GM18873 (cell line): ENCODE measurements at regions not wholly inside any gene's neighbourhood (a gene's known extent, or its start where the extent isn't known, plus 50 kb on each side); places are given as distances from the start of the nearest gene placed in this dataset.

Experiments
- ATAC-seq: cut with Tn5 transposase; IDR thresholded peaks from one replicate; pipeline ENCODE4 v1.9.1; 2021; ENCODE audit warnings: mild to moderate bottlenecking, moderate library complexity, moderate number of reproducible peaks; ENCODE audit not compliant: unreplicated experiment, low FRiP score

DNA sequence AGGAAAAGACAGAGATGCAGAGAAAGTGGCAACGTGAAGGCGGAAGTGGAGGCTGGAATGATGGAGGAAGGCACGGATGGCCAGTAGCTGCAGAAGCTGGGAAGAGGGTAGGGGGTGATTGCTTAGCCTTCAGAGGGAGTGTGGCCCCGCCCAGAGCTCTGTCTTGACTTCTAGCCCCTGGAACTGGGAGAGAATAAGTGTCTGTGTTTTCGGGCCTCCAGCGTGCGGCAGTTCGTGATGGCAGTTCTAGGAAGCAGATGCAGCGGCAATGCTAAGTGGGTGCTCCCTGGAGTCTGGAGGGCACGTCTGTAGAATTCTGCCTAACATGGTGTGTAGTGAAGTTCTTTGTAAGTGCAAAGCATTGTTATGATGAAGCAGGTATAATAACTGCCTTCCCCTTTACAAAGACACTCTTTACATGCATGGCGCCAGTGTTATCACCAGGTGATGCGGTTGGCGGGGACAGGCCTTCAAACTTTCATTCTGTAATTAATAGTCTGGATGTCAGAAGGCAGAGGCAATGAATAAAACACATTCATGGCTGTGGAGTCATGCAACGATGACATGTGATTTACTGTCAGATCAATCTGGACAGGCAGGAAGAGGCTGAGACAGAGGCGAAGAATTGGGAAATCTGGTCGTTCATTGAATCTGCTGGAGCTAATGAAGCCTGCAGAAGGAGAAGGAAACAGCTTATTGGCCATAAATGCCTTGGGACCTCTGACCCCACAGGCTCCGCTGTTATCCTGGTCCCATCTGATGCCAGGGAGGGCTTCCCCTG, 228.6 kb downstream of the GLRX3 start:
- no peak for ATAC-seq

DNA sequence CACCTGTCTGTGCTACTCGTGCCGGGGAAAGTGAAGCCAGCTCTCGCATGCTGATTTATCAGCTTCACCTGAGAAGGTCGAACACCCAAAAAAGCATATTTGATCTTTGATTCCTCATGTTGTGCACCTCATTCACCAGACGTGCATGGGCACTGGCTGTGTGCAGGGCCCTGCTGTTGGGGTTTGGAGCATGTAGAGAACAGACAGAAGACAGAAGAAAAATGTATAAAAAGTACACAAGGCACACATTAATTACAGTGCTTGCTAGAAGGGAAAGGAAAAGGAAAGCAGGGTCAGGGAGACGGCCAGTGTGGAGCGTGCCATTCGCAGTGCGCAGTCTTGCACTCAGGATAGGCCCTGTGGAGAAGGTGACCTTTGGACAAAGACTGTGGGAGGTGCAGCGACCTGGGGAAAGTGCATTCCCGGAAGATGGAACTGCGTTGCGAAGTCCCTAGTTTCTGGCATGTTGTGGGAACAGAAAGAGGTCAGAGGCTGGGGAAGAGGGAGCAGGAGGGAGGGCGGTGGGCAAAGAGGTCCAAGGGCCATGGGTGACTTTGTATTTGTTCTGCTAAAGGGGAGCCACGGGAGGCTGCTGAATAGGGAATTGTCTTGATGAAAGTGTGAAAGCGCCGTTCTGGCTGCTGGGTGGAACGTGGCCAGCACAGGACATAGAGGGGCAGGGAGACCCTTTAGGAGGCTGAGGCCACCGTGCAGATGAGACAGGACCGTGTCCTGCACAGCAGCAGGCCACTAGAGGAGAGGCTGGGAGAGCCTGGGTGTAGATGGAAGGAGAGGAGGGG, 232.8 kb downstream of the GLRX3 start:
- no peak for ATAC-seq

DNA sequence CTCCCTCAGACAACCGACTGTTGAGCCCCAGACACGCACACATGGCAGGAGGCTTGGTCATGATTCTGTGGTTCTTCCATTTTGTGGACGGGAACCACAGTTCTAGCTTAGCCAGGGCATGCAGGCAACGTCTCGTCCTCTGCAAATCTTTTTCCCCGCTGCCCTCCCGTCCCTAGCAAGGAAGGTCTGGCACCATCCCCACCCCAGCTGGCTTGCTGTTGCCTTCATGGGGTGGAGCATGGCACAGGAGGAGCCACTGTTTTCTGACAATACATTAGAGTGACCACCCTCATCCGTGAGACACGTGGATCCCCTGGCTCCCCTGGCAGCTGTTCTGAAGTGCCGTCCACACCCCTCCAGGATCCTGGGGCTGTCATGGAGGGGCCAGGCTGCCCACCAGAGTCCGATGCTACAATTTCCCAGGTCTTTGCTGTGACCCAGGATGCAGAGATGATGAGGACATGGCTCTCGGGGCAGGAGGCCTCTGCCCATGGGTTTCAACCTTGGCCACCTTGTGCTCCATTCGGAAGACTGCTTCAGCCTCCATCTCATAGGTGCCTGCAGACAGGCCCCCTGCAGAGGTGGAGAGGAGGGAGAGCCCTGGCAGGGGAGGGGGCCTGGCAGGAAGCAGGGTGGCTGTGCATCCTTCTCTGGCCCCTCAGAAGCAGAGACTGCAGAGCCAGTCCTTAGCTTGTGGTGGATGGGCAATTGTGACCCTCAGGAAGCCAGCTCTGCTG, 233.6 kb downstream of the GLRX3 start:
- no peak for ATAC-seq

DNA sequence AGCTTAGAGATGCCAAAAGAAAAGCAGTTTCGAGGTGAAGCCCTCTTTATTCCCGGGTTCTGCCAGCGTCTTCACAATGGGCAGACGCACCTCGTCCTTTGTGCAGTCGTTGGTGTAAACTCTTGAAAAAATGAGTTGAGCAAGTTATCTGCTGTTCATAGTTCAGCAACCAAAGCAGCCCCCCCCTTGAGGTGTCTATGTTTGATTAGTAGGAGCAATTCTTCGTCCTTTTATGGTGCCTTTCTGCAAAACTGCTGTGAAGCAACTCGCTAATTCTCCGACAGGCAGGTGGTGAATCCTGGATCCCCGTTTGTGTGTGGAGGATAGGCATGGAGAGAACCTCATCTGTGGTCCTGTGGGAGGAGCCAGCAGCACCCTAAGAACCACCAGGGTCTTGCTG, 234.5 kb downstream of the GLRX3 start:
- no peak for ATAC-seq

DNA sequence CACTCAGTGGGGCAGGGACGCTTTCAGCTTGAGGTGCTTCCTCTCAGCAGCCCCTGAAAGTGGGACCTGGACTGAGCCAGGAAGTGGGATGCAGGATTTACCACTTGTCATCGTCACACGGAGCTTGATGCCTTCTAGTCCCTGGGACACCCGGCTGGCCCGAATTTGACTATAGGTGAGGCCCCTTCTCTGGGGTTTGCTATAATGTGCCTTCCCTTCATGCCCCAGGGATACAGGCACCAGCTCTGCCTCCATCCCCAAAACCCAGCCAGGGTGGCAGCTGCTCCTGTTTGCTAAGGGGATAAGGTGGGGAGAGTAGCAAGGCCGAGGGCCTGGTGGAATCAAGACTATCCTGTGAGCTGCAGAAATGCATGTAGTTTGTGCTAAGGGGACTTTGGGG, 235.0 kb downstream of the GLRX3 start:
- ATAC-seq = no peak

DNA sequence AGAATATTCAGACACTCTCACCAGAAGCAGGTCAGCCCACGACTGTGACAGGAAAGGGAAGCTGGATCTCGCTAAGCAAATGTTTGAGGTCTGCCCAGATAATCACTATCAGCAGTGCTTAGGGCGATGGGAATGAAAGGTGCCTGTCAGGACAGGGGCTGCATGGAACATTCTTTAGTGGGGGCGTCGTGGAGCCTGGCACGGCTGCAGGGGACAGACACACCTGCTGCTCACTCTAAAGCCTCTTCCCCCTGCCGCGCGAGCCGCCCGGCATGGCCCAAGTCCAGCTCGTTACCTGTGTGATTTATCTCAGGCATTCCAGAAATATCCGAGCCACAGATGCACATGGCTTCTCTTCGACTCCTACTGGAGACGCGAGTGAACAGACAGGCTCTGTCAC, 235.5 kb downstream of the GLRX3 start:
- no peak for ATAC-seq

DNA sequence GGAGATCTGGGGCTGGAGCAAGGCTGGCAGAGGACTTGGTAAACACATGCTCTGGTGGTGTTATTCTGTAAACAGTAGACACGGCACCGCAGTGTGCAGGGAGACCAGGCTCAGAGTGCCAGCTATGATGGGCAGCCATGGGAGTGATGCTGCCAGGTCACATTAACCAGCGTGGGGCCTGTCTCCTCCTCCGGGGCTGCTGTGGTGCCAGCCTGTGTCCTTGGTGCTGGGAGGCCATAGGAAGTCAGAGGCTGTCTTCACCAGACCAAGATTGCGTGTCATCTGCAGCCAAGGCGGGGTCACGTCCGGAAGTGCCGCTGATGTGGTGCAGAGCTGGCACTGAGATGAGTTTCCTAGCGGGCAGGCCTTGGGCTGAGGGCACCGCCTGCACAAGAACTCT, 236.0 kb downstream of the GLRX3 start:
- no peak for ATAC-seq

DNA sequence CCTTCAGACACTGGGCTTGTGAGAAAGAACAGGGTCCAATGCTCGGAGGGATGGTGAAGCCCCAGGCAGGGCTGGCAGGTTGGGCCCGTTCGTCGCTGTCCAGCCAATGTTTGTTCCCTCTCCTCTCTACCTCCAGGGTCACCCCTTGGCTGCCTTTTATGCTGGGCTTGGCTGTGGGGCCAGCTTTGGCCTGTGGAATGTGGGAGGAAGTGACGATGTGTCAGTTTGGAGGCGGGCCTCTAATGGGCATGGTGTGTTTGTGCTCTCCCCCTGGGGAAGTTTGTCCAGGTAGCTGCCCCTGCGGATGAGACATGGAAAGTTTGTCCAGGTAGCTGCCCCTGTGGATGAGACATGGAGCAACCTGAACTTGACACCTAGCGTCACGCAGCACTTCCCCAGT, 236.7 kb downstream of the GLRX3 start:
- ATAC-seq = no peak

DNA sequence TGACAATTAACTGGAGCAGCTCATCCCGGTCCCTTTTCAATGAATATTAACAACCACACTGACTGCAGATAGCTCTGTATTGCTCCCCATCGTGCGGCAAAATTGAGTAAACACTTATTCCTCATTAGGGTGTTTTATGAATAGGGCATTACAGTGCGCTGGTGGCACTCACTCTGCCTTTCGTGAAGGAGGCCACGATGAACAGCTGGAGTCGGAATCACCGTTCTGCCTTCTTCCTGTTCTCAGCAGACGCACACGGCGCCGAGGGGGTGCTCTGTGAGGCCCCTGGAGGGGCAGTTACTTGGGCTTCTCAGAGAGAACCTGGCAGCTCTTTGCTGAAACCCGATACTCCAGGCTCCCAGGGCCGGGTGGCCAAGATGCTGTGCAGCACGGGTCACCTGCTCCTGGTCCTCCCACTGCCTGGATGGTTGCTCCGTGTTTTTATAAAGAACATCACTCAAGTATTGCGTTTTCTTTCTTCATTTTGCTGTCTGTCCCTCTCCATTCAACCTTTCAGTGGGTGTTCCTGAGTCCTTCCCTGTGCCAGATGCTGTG, 241.9 kb downstream of the GLRX3 start:
- no peak for ATAC-seq

DNA sequence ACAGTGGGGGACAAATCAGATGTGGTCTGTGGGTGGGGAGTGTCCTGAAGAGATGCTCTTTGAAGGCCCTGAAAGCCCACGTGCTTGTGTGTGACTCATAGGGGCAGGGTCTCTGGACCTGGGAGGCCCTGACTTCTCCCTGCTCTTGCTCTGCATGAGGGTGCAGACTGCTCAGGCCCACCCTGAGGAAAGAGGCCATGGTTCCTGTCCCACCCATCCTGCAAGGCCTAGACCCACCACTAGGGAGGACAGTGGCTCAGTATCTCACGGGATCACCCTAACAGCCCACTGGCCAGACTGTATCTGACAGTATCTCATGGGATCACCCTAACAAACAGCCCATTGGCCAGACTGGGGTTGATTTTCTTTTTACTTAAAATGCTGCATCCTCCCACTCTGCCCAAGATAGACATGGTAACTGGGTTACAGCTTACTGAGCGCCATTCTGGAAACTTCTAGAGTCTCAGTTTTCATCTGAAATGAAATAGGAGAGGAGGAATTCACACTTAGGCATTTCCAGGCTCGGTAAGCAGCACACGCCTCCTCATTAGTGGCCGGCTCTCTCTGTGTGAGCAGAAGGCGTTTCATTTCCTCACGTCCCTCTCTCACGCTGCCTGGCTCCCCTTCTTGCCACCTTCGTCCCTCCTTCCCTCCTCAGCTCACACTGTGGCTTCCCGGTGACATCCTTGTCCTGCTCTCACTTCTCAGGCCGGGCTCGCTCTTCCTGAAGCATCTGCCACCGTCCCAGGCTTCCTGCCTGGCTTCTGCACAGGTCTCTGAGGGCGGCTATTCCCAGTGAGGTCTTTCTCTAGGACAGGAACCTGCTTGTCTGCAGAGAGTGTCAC, 242.6 kb downstream of the GLRX3 start:
- ATAC-seq = no peak

DNA sequence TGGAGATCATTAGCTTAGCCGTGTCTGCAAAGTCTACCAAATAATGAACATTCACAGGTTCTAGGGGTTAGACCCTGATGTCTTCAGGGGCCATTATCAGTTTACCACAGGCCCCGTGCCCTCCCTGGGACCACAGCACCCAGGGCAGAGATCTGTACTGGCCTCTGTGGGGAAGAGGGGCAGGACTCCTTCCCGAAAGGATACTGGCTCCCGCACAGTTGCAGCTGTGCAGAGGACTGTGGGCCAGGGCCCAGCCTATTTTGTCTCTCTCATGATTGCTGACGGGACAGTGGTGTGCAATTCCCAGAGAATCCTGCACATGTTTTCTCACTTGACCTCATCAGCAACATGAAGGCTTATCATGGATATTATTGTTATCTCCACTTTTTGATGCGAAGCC, 243.9 kb downstream of the GLRX3 start:
- ATAC-seq = no peak

DNA sequence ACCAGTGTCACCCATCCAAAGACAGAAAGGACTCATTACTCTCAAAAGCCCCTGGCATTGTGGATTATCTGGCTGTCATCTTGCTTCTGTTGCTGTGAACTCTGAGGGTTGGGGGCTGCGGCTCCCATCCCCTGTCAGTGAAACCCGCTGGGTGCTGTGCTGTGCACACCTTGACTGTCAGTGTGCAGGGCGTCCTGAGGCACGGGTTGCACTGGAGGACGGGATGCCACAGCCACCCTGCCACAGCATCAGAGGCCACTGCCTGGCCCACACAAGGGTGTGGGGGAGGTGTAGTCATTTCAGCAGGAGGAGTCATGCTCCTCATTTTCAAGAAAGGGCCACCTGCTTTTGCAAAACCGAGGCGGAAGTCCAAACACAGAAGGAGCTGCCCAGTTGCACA, 245.8 kb downstream of the GLRX3 start:
- ATAC-seq = no peak

DNA sequence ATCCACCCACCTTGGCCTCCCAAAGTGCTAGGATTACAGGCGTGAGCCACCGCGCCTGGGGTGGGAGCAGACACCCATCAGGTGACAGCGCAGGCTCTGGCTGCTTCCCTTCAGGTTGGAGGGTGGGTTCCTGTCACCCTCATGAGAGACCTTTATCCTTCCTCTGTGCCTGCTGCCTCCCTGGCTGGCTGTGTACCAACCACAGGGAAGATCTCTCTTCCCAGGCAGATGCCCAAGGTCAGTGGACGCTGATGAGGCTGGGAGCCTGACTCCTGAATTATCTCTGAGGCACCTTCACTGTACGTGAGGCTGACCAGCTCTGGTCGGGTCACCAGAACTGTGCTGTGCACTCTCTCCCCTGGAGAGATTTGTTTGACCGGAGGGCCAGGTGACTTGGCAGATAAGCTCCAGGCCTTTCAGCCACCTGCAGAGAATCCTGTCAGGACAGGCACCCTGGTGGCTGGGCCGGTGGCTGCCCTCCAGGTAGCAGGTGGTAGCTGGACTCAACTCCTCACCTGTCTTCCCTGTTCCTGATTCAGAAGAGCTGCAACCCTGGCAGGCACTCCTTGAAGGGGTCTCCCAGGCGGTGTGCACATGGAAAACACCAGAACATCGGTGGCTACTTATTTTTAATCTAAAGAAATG, 251.9 kb downstream of the GLRX3 start:
- no peak for ATAC-seq

DNA sequence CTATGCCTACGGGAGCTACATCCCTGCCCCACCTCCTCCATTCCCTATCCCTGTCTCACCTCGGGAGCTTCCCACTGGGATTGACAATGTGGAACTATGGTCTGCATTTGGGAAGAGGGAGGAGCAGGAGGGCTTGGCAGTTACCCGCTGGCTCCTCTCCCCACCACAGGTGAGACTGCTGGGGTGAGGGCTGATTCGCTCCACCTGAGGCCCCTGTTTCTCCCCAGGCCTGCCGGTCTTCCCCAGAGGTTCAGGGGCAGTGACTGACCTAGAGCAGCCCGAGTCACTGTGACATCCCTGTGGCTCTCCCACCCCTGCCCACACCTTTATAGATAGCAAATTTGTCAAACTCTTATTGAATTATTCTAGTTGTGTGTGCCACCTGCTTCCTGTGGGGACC, 252.6 kb downstream of the GLRX3 start:
- no peak for ATAC-seq

DNA sequence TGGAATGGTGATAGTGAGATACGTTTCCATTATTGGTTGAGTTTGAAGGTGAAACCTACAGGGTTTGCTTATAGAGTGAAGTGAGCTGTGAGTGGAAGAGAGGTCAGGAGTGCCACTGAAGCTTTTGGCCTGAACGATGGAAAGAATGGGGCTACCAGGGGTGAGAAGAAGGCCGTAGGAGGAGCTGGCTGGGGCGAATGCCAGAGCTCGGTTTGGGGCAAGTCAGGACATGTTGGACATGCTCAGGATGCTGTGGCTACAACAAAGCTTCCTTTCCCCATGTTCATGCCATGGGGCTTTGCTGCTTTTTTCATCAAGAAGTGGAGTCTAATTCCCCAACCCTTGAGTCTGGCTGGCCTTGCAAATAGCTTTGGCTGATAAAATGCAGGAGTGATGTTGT, 253.7 kb downstream of the GLRX3 start:
- ATAC-seq = no peak

DNA sequence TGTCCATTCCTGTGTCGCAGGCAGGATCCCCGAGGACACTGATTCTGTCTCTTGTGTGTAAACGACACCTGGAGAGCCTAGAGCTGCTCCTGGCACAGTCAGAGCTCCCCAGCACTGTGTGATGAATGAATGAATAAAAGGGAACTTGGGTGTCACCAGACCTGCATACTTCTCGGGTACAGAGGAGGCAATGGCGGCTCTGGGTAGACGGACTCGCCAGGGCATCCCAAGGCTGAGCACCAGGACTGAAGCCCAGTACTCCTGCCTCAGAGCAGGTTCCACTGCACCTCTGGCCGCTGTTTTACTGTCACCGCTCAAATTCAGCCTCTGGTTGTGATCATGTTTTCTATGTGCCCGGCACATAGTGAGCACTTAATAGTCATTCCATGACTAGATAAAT, 255.8 kb downstream of the GLRX3 start:
- no peak for ATAC-seq

DNA sequence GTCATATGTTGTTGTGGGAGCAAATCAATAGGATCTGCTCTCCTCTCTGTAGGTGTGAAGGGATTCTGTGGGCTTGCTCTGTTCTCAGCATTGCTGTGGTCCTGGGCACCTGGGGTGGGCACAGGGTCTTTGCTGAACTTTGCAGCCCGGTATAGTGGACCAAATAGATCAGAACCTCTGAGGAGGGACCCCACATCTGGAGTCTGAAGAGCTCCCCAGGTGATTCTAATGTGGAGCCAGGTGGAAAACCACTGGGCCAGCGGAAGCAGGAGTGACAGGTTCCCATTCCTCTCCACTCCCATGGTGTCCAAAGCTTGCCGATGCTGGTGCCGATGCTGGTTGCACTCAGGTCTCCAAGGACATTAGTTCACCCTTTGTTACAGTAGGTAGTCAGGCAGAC, 257.2 kb downstream of the GLRX3 start:
- ATAC-seq = no peak

DNA sequence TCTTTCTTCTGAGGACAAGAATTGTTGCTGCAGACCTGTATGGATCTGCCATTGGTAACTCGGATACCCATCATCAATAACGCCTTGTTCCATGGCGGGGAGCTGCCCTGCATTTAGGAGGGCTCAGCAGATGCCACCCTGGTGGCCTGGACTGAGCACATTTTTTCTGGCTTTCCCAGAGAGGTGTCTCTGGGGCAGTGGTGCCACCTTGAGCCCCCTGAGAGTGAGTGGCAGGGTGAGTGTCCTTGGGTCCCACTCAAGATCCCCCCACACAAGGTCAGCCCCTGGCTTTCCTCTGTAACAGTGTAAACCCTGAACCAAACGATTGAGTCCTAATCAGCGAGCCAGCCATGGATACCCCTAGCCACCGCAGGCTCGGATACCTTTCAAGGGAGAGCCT, 258.6 kb downstream of the GLRX3 start:
- no peak for ATAC-seq

DNA sequence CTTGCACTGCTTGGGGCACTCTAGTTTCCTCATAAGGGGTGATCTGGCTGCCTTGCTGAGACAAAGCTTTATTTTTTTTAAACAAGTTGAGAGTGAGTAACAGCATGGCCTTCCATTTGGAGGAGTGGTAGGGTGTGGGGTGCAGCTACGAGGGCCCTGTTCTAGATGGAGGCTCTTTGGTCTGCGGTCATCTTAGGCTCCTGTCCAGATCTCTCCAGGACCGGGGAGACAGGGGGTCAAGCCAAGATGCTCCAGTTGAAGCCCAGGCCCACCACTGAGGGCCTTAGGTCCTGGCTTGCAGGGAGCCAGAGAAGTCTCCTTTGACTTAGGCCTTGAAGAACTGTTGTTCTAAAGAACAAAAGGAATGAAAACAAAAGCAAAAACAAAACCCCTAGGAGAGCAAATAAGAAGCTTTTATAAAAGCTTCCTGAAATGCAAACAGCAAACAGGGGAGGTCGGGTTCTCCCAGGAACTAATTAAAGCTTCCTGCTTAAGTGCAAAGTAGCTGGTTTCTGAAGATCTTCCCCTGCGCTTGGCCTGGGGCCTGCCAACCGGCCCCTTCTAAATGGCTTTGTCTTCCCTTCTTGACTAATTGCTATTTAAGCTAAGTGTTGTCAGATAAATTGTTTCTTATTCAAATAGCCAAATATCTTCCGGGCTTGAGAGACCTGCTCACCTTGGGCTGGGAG, 259.2 kb downstream of the GLRX3 start:
- no peak for ATAC-seq
